ENCODE measurements at regions not wholly inside any gene's neighbourhood (a gene's known extent, or its start where the extent isn't known, plus 50 kb on each side); places are given as distances from the start of the nearest gene placed in this dataset.

DNA sequence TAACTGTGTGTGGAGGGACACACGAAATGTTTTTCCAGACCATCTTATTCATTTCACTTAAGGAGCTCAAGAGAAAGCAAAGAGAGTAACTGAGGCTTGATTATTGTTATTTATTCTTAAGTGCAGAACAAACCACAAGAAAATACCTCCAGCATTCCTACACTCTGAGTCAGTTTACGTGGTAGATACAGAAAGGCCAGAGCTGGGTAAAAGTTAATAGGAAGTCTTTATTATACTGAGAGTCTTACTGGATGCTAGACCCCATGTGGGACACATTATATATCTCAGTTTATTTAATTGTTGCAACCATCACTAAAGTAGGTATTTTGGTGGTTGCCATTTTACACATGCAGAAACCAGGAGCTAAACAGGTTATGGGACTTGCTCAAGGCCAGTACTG is 261.4 kb upstream of the POU2AF2 start:
- TF ChIP-seq, protein P1, sequence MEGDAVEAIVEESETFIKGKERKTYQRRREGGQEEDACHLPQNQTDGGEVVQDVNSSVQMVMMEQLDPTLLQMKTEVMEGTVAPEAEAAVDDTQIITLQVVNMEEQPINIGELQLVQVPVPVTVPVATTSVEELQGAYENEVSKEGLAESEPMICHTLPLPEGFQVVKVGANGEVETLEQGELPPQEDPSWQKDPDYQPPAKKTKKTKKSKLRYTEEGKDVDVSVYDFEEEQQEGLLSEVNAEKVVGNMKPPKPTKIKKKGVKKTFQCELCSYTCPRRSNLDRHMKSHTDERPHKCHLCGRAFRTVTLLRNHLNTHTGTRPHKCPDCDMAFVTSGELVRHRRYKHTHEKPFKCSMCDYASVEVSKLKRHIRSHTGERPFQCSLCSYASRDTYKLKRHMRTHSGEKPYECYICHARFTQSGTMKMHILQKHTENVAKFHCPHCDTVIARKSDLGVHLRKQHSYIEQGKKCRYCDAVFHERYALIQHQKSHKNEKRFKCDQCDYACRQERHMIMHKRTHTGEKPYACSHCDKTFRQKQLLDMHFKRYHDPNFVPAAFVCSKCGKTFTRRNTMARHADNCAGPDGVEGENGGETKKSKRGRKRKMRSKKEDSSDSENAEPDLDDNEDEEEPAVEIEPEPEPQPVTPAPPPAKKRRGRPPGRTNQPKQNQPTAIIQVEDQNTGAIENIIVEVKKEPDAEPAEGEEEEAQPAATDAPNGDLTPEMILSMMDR (IDR thresholded peaks at IDR 0.05) = no peak
- TF ChIP-seq POLR2A (IDR thresholded peaks at IDR 0.05) = no peak
